ENCODE measurements at regions not wholly inside any gene's neighbourhood (a gene's known extent, or its start where the extent isn't known, plus 50 kb on each side); places are given as distances from the start of the nearest gene placed in this dataset.

DNA sequence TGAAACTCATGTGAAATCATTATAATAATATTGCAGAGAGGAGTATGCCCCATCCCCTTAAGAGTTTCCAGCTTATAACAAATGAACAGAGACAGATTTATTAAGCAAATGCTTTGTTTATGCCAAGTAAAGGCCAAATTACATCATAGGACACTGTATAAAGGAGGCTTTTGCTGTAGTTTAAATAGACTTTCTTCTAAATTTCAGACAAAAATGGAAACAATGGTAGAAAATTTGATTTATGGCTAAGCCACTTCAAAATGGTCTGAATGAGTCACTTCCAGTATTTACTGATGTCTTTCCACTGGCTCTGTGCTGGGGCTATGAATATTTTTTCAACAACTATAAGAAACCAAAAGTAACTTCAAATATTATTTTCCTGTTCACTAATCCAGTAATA, 81.1 kb upstream of the ST6GALNAC5 start:
- no peaks in the 10 kb centered on the region for H3K27me3 ChIP-seq (replicated peaks)
- no peak overlapping the region for H3K27ac ChIP-seq
- TF ChIP-seq, protein P1, sequence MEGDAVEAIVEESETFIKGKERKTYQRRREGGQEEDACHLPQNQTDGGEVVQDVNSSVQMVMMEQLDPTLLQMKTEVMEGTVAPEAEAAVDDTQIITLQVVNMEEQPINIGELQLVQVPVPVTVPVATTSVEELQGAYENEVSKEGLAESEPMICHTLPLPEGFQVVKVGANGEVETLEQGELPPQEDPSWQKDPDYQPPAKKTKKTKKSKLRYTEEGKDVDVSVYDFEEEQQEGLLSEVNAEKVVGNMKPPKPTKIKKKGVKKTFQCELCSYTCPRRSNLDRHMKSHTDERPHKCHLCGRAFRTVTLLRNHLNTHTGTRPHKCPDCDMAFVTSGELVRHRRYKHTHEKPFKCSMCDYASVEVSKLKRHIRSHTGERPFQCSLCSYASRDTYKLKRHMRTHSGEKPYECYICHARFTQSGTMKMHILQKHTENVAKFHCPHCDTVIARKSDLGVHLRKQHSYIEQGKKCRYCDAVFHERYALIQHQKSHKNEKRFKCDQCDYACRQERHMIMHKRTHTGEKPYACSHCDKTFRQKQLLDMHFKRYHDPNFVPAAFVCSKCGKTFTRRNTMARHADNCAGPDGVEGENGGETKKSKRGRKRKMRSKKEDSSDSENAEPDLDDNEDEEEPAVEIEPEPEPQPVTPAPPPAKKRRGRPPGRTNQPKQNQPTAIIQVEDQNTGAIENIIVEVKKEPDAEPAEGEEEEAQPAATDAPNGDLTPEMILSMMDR (IDR thresholded peaks at IDR 0.05; ENCODE audit: low read depth, low read length, missing control alignments), result no peak
- H3K4me3 ChIP-seq (ENCODE audit: low read depth, low read length), result no peak overlapping the region
- no peaks in the 10 kb centered on the region for H3K36me3 ChIP-seq (replicated peaks)
- DNase-seq, result no peak
- in situ Hi-C loops (cut with HindIII; ENCODE audit: low pct_ligation_motif_present, low sequenced_read_pairs), result no loop called here

DNA sequence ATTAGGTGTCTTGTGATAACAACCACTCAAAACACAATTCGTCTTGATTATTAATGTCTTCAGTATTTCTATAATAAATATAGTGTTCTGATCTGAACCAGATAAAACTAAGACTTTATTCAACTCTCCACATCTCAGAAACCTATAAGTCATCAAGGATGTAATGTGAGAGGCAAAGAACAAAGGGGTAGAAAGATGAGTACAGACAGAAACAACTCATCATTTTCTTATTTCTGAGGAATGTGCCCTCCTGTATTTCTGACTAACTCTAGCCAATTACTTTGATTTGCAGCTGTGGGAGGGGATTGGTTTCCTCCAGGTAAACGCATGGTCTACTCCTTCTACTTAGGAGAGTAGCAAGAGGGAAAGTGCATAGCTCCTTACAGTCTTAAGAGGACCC, 73.7 kb upstream of the ST6GALNAC5 start:
- no peak for DNase-seq
- H3K36me3 ChIP-seq (replicated peaks), result no peaks in the 10 kb centered on the region
- in situ Hi-C loops (cut with HindIII; ENCODE audit: low pct_ligation_motif_present, low sequenced_read_pairs), result no loop called here
- H3K4me3 ChIP-seq (ENCODE audit: low read depth, low read length), result no peak overlapping the region
- H3K27ac ChIP-seq, result no peak overlapping the region
- TF ChIP-seq, protein P1 (IDR thresholded peaks at IDR 0.05; ENCODE audit: low read depth, low read length, missing control alignments), result no peak
- H3K27me3 ChIP-seq (replicated peaks), result no peaks in the 10 kb centered on the region

DNA sequence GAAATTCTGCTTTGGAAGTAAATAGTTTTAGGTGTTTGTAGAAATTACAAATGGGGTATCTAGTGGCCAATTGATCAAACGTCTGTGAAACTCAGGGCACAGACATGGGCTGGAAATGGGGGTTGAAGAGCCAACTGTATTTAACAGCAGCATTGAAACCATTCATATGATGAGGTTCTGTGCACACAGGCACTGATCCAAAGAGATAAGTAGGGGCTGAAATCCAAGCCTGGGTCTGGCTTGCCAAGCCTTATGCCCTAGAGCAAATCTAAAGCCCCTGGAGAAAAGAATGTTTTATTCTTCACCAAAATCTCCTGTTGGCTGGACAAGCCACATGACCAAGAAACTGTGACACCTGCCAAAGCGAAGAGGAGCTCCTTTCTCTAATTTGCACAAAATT, 67.6 kb upstream of the ST6GALNAC5 start:
- Histone ChIP-seq H3K27me3 (replicated peaks) (no peaks in the 10 kb centered on the region), H3K27ac (no peak overlapping the region), H3K36me3 (replicated peaks) (no peaks in the 10 kb centered on the region), H3K4me3 (ENCODE audit: low read depth, low read length) (no peak overlapping the region)
- DNase-seq, result no peak
- in situ Hi-C loops (cut with HindIII; ENCODE audit: low pct_ligation_motif_present, low sequenced_read_pairs), result no loop called here
- TF ChIP-seq, protein P1 (IDR thresholded peaks at IDR 0.05; ENCODE audit: low read depth, low read length, missing control alignments), result no peak

DNA sequence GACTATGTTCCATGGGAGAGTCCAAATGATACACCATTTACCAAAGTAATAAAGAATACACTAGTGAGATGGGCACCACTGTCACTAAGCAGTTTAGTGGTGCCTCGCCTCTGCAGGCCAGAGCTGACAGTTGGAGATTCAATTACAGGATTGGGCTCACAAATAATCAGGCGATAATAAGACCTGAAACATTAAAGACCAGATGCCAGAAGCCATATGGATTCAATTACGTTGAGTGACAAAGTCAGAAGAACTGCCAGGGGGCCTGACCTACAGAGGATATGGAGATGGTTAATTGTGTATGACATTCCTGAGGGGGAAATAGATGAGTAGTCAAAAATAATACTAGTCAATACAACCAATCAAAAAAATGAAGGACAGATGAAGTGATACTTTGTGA, 65.2 kb upstream of the ST6GALNAC5 start:
- Histone ChIP-seq H3K27ac (no peak overlapping the region), H3K4me3 (ENCODE audit: low read depth, low read length) (no peak overlapping the region), H3K27me3 (replicated peaks) (no peaks in the 10 kb centered on the region), H3K36me3 (replicated peaks) (no peaks in the 10 kb centered on the region)
- TF ChIP-seq, protein P1 (IDR thresholded peaks at IDR 0.05; ENCODE audit: low read depth, low read length, missing control alignments), result no peak
- in situ Hi-C loops (cut with HindIII; ENCODE audit: low pct_ligation_motif_present, low sequenced_read_pairs), result no loop called here
- DNase-seq, result no peak

DNA sequence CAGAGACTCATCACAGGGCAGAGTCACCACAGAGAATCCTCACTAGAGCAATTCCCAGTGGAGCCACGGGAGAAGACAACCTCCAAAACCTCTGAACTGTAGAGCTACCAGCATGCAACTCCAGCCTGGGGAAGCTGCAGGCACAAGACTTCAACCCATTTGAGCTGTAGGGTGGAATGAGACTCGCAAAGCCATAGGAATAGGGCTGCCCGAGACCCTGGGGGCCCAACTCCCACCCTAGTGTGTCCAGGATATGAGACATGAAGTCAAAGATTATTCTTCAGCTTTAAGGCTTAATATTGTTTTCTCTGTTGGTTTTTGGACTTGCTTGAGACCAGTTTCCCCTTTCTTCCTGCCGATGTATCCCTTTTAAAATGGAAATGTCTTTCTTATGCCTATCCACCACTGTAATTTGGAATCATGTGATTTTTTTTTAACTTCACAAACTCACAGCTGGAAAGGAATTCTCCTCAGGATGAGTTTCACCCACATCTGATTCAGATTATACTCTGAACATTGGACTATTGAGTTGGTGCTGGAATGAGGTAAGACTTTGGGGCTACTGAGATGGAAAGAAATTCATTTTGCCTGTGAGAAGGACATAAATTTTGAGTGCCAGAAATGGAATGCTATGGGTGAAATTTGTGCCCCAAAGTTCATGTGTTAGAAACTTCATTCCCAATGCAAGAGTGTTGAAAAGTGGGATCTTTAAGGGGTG, 59.6 kb upstream of the ST6GALNAC5 start:
- Histone ChIP-seq H3K36me3 (replicated peaks) (no peaks in the 10 kb centered on the region), H3K27me3 (replicated peaks) (no peaks in the 10 kb centered on the region), H3K27ac (no peak overlapping the region), H3K4me3 (ENCODE audit: low read depth, low read length) (no peak overlapping the region)
- in situ Hi-C loops (cut with HindIII; ENCODE audit: low pct_ligation_motif_present, low sequenced_read_pairs), result no loop called here
- TF ChIP-seq, protein P1 (IDR thresholded peaks at IDR 0.05; ENCODE audit: low read depth, low read length, missing control alignments), result no peak
- no peak for DNase-seq

Data from brain microvascular endothelial cell (primary cell).